K562 (cell line): ENCODE measurements at regions not wholly inside any gene's neighbourhood (a gene's known extent, or its start where the extent isn't known, plus 50 kb on each side); places are given as distances from the start of the nearest gene placed in this dataset.

ENCODE experiments used
- ATAC-seq: fragments of 200-7000 bp; cut with Tn5 transposase; 3 replicates; pipeline ENCODE4 v1.9.1; 2020; ENCODE audit warnings: moderate library complexity
- BruUV-seq: library from RNA; stranded (reverse); fragments of 400-500 nt; replicated peaks from 2 replicates; lab custom pipeline; 2021; lab: Mats Ljungman, UMichigan
- CTCF ChIA-PET: fragments of 300-600 bp; formaldehyde crosslinking; extraction: SDS; loops from one replicate; lab custom pipeline; 2021; ENCODE audit warnings: low intra/inter-chr PET ratio; lab: Yijun Ruan, JAX
- POLR2A ChIA-PET: fragments of 300-600, 350-650 bp; sonication (Branson Sonifier 250); formaldehyde crosslinking; extraction: SDS; loops from one replicate; lab custom pipeline; 2021; ENCODE audit warnings: antibody characterized with exemption, inconsistent platforms; lab: Yijun Ruan, JAX
- DNase-seq, 4 experiments: peaks; one replicate each; pipeline versions ENCODE4 v3.0.0 to v3.0.0-alpha.2; 2011 to 2018; ENCODE audit warnings: low spot score in 3 of 4, mixed read lengths in 3 of 4; ENCODE audit errors: extremely low read depth in 1 of 4
- FAIRE-seq: peaks from 2 replicates; lab custom pipeline; 2011; peaks lifted over from hg19 to GRCh38; lab: Jason Lieb, UNC
- H2AFZ ChIP-seq: 2 replicates; pipeline ENCODE4 v1.6.0; 2011; ENCODE audit warnings: low read depth, low read length, control low read depth, inconsistent platforms
- H3K27ac ChIP-seq: fragments of 200-600 bp; 3 replicates; pipeline ENCODE4 v1.8.0; 2011; ENCODE audit warnings: low read depth, mild to moderate bottlenecking, control low read depth, inconsistent platforms, low read length, moderate library complexity, mixed read lengths; ENCODE audit errors: extremely low read depth
- H3K27me3 ChIP-seq, 2 experiments: fragments of 300-600 bp in 1 of 2; 2 replicates in 1 of 2; 3 replicates in 1 of 2; pipeline versions ENCODE4 v1.6.0 to v1.8.0; 2011; ENCODE audit warnings: inconsistent platforms in 2 of 2, low read length in 2 of 2, mild to moderate bottlenecking in 1 of 2, mixed read lengths in 1 of 2, moderate library complexity in 1 of 2; ENCODE audit not compliant: control insufficient read depth in 2 of 2, insufficient read depth in 2 of 2
- H3K36me3 ChIP-seq: fragments of 300-600 bp; 3 replicates; pipeline ENCODE4 v1.8.0; 2011; ENCODE audit warnings: mild to moderate bottlenecking, low read length, inconsistent platforms; ENCODE audit not compliant: control insufficient read depth, insufficient read depth
- H3K4me1 ChIP-seq, 2 experiments: fragments of 200-600 bp in 1 of 2; replicated peaks in 1 of 2; 2 replicates in 1 of 2; 3 replicates in 1 of 2; pipeline versions ENCODE4 v1.5.1 to v1.8.0; 2011; ENCODE audit warnings: inconsistent platforms in 2 of 2, low read length in 2 of 2, mild to moderate bottlenecking in 1 of 2, mixed read lengths in 1 of 2, moderate library complexity in 1 of 2; ENCODE audit not compliant: control insufficient read depth in 2 of 2, insufficient read depth in 2 of 2
- H3K4me2 ChIP-seq: 2 replicates; pipeline ENCODE4 v1.6.1; 2011; ENCODE audit warnings: low read length, control low read depth, inconsistent platforms, mixed read lengths; ENCODE audit not compliant: insufficient read depth
- H3K4me3 ChIP-seq: fragments of 200-600 bp; sonication (generic), shearing (Covaris generic); 2 replicates; pipeline ENCODE4 v1.5.1; 2016; ENCODE audit warnings: control low read depth, inconsistent platforms
- H3K79me2 ChIP-seq: fragments of 200-600 bp; 3 replicates; pipeline ENCODE4 v1.8.0; 2011; ENCODE audit warnings: low read length, inconsistent platforms; ENCODE audit not compliant: control insufficient read depth, insufficient read depth
- H3K9ac ChIP-seq, 2 experiments: 2 replicates each; pipeline versions ENCODE4 v1.6.0 to v1.6.1; 2011; ENCODE audit warnings: low read depth in 2 of 2, low read length in 2 of 2, control low read depth in 1 of 2, inconsistent platforms in 1 of 2, mild to moderate bottlenecking in 1 of 2, mixed read lengths in 1 of 2; ENCODE audit not compliant: insufficient read depth in 1 of 2
- H3K9me1 ChIP-seq: one replicate; pipeline ENCODE4 v1.6.0; 2011; ENCODE audit warnings: inconsistent platforms, mild to moderate bottlenecking, low read length, moderate library complexity; ENCODE audit not compliant: control insufficient read depth, insufficient read depth
- H3K9me3 ChIP-seq: replicated peaks from 2 replicates; pipeline ENCODE4 v1.5.1; 2011; ENCODE audit warnings: low read depth, low read length, inconsistent platforms; ENCODE audit not compliant: control insufficient read depth, insufficient read depth
- H4K20me1 ChIP-seq: replicated peaks from 2 replicates; pipeline ENCODE4 v1.6.1; 2011; ENCODE audit warnings: low read length, inconsistent platforms, mixed read lengths; ENCODE audit not compliant: control insufficient read depth, insufficient read depth
- ASH1L ChIP-seq: fragments of 450-650 bp; IDR thresholded peaks from 2 replicates; pipeline ENCODE4 v1.6.1; 2018; ENCODE audit warnings: borderline replicate concordance, mild to moderate bottlenecking, low read depth; ENCODE audit not compliant: partially characterized antibody
- CBX1 ChIP-seq: sonication (generic); IDR thresholded peaks from 2 replicates; pipeline ENCODE4 v1.6.1; 2016; ENCODE audit warnings: antibody characterized with exemption, low read depth, mild to moderate bottlenecking
- CBX3 ChIP-seq, 2 experiments: IDR thresholded peaks; 1 replicate in 1 of 2; 2 replicates in 1 of 2; pipeline ENCODE4 v1.6.1; 2012; ENCODE audit warnings: inconsistent platforms in 2 of 2, low read length in 2 of 2, borderline replicate concordance in 1 of 2, control low read depth in 1 of 2
- EP400 ChIP-seq: fragments of 450-650 bp; IDR thresholded peaks from 2 replicates; pipeline ENCODE4 v1.6.1; 2017; ENCODE audit warnings: antibody characterized with exemption, mild to moderate bottlenecking, moderate library complexity
- FOXA3 ChIP-seq, 2 experiments: fragments of 450-650 bp in 1 of 2; sonication (generic) in 1 of 2; formaldehyde crosslinking; IDR thresholded peaks in 1 of 2; conservative IDR thresholded peaks in 1 of 2; 2 replicates each; pipeline versions ENCODE4 v1.4.0 to v1.8.0; 2020 to 2022; ENCODE audit warnings: mild to moderate bottlenecking in 2 of 2, missing genetic modification reagents in 1 of 2
- GABPA ChIP-seq: fragments of 200-800 bp; sonication (Bioruptor generic); conservative IDR thresholded peaks from 2 replicates; pipeline ENCODE4 v1.6.1; 2016; ENCODE audit warnings: low read depth, missing genetic modification characterization, missing compliant biosample characterization
- HNRNPLL ChIP-seq: fragments of 200-400 bp; formaldehyde crosslinking; IDR thresholded peaks from 2 replicates; pipeline ENCODE4 v1.6.1; 2017; ENCODE audit warnings: low read length, low read depth, mild to moderate bottlenecking; ENCODE audit not compliant: poor library complexity, severe bottlenecking
- NFATC3 ChIP-seq: fragments of 450-650 bp; IDR thresholded peaks from 2 replicates; pipeline ENCODE4 v1.6.1; 2017; ENCODE audit warnings: mild to moderate bottlenecking
- RAD21 ChIP-seq, 2 experiments: fragments of 250-450 bp in 1 of 2; fragments of 450-650 bp in 1 of 2; sonication (Bioruptor Pico) in 1 of 2; formaldehyde crosslinking in 1 of 2; IDR thresholded peaks in 1 of 2; conservative IDR thresholded peaks in 1 of 2; 2 replicates each; pipeline versions ENCODE4 v1.4.0 to v1.8.0; 2020 to 2022; ENCODE audit warnings: mild to moderate bottlenecking in 2 of 2, moderate library complexity in 1 of 2
- SMAD3 ChIP-seq: fragments of 450-650 bp; formaldehyde crosslinking; conservative IDR thresholded peaks from 2 replicates; pipeline ENCODE4 v1.4.0; 2020; ENCODE audit warnings: mild to moderate bottlenecking
- SP1 ChIP-seq: sonication (generic); formaldehyde crosslinking; IDR thresholded peaks from 2 replicates; pipeline ENCODE4 v1.8.1; 2022; ENCODE audit warnings: mild to moderate bottlenecking, missing genetic modification reagents
- SRSF7 ChIP-seq: fragments of 200-400 bp; formaldehyde crosslinking; optimal IDR thresholded peaks from 2 replicates; pipeline ENCODE3; 2017; ENCODE audit warnings: mild to moderate bottlenecking, low read depth, low read length
- USF1 ChIP-seq: sonication (generic); formaldehyde crosslinking; IDR thresholded peaks from 2 replicates; pipeline ENCODE4 v1.9.0; 2022; ENCODE audit warnings: mild to moderate bottlenecking, missing genetic modification reagents
- ZNF830 ChIP-seq: fragments of 250-450 bp; sonication (Bioruptor Pico); IDR thresholded peaks from 2 replicates; pipeline ENCODE4 v1.5.0; 2021; ENCODE audit warnings: mild to moderate bottlenecking
- WGBS: fragments of 100-300 bp; shearing (Covaris generic); methylation state at CpG from one replicate; pipeline ENCODE4 v1.1.6; 2016; ENCODE audit warnings: low coverage, mixed read lengths; ENCODE audit not compliant: insufficient coverage; ENCODE audit errors: missing lambda C conversion rate; 5-methylcytosine and 5-hydroxymethylcytosine counted together
- in situ Hi-C: fragments of 300-500 bp; cut with MboI; formaldehyde crosslinking; loops from 4 replicates; pipeline ENCODE4 v1.15.0; 2018; ENCODE audit warnings: inconsistent platforms, mixed read lengths
- intact Hi-C: fragments of 100-400 bp; cut with micrococcal nuclease; formaldehyde crosslinking; loops from 2 replicates; pipeline ENCODE4 v1.14.2; 2022

- no peak for TF ChIP-seq ZNF830 (CRISPR knock-in tag)
- TF ChIP-seq CBX3 (IDR thresholded peaks at IDR 0.05; ENCODE audit: borderline replicate concordance in 1 of 2, low read length in 2 of 2): no peak
- TF ChIP-seq, all 486 proteins: peak for 0
- Histone ChIP-seq H3K4me2 (no peak overlapping the region), H4K20me1 (no peaks in the 10 kb centered on the region), H3K9ac (no peak overlapping the region), H3K27me3 (no peaks in the 10 kb centered on the region), H3K4me1 (no peaks in the 10 kb centered on the region), H3K79me2 (no peaks in the 10 kb centered on the region), H3K27ac (no peak overlapping the region), H3K9me3 (no peaks in the 10 kb centered on the region; the same call in 1 of the 2 replicates), H3K4me3 (no peak overlapping the region), H3K9me1 (no peaks in the 10 kb centered on the region), H2AFZ (no peak overlapping the region), H3K36me3 (no peaks in the 10 kb centered on the region)
- BruUV-seq: no TSS peak
- POLR2A ChIA-PET: no interaction called here
- CTCF ChIA-PET: no interaction called here
- intact Hi-C loops (no loop called here), in situ Hi-C loops (no loop called here)
- WGBS: 0% methylated on average over 5 of the region's 5 CpGs
- DNase-seq (no peak), ATAC-seq (no peak), FAIRE-seq (no peak)
Observed at GRCh38 chr3:148534089-148534988, 163.4 kb upstream of the AGTR1 start.

GRCh38 chr3:148535001-148535400 is 162.7 kb upstream of the AGTR1 start:
- Histone ChIP-seq H4K20me1 (no peaks in the 10 kb centered on the region), H2AFZ (no peak overlapping the region), H3K9me3 (no peaks in the 10 kb centered on the region; the same call in 1 of the 2 replicates), H3K9me1 (no peaks in the 10 kb centered on the region), H3K9ac (no peak overlapping the region), H3K4me2 (no peak overlapping the region), H3K4me1 (no peaks in the 10 kb centered on the region), H3K27me3 (no peaks in the 10 kb centered on the region), H3K36me3 (no peaks in the 10 kb centered on the region), H3K27ac (no peak overlapping the region), H3K4me3 (no peak overlapping the region), H3K79me2 (no peaks in the 10 kb centered on the region)
- in situ Hi-C loops: no loop called here
- BruUV-seq: no TSS peak
- WGBS: 0% methylated on average over 1 of the region's 1 CpG
- ChIA-PET POLR2A (no interaction called here), CTCF (no interaction called here)
- intact Hi-C loops: no loop called here
- no peak for DNase-seq
- no peak for FAIRE-seq
- no peak for ATAC-seq
- TF ChIP-seq SP1 (CRISPR knock-in tag): no peak
- TF ChIP-seq FOXA3 (CRISPR knock-in tag; conservative IDR thresholded peaks at IDR 0.05 in 1 of 2, IDR thresholded peaks at IDR 0.05 in 1 of 2): no peak
- no peak for TF ChIP-seq ASH1L
- TF ChIP-seq RAD21 (CRISPR knock-in tag; conservative IDR thresholded peaks at IDR 0.05 in 1 of 2, IDR thresholded peaks at IDR 0.05 in 1 of 2): no peak
- TF ChIP-seq SMAD3: no peak
- no peak for TF ChIP-seq GABPA
- TF ChIP-seq USF1 (CRISPR knock-in tag): no peak
- no peak for TF ChIP-seq SRSF7
- TF ChIP-seq HNRNPLL: no peak
- TF ChIP-seq CBX1: no peak
- TF ChIP-seq NFATC3: no peak
- TF ChIP-seq EP400: no peak
